Caco-2 (cell line): ENCODE measurements at regions not wholly inside any gene's neighbourhood (a gene's known extent, or its start where the extent isn't known, plus 50 kb on each side); places are given as distances from the start of the nearest gene placed in this dataset.

ENCODE experiments used
- BruUV-seq: library from RNA; stranded (reverse); fragments of 400-500 nt; replicated peaks from 2 replicates; lab custom pipeline; 2021; lab: Mats Ljungman, UMichigan
- CTCF ChIA-PET: fragments of 300-600 bp; sonication (Branson Sonifier 250); formaldehyde crosslinking; loops from one replicate; lab custom pipeline; 2022; ENCODE audit warnings: antibody characterized with exemption; lab: Charles Lee
- POLR2A ChIA-PET: fragments of 300-600 bp; sonication (Branson Sonifier 250); formaldehyde crosslinking; loops from one replicate; lab custom pipeline; 2022; ENCODE audit warnings: antibody characterized with exemption; lab: Charles Lee
- DNase-seq, 2 experiments: peaks; one replicate each; pipeline versions ENCODE4 v3.0.0 to v3.0.0-alpha.2; 2020 to 2022
- H3K27me3 ChIP-seq: replicated peaks from 2 replicates; pipeline ENCODE4 v1.6.0; 2011; ENCODE audit warnings: low read length; ENCODE audit not compliant: control insufficient read depth, insufficient read depth
- H3K36me3 ChIP-seq: 2 replicates; pipeline ENCODE4 v1.5.1; 2011; ENCODE audit warnings: low read length; ENCODE audit not compliant: control insufficient read depth, insufficient read depth
- H3K4me1 ChIP-seq: fragments of 250-450 bp; sonication (Bioruptor Pico); 2 replicates; pipeline ENCODE4 v1.5.1; 2020; ENCODE audit warnings: mild to moderate bottlenecking
- H3K4me3 ChIP-seq: 2 replicates; pipeline ENCODE4 v1.5.1; 2011; ENCODE audit warnings: low read depth, mild to moderate bottlenecking, control low read depth, low read length
- H3K9me3 ChIP-seq: fragments of 250-450 bp; sonication (Bioruptor Pico); 2 replicates; pipeline ENCODE4 v1.5.1; 2020; ENCODE audit warnings: mild to moderate bottlenecking, moderate library complexity
- H3K27ac Mint-ChIP-seq: one replicate; pipeline ENCODE4 v1.8.0; 2022; ENCODE audit warnings: mixed read lengths; ENCODE audit not compliant: unreplicated experiment
- H3K27me3 Mint-ChIP-seq: one replicate; pipeline ENCODE4 v1.8.0; 2022; ENCODE audit warnings: mixed read lengths; ENCODE audit not compliant: insufficient read depth, unreplicated experiment
- H3K36me3 Mint-ChIP-seq: one replicate; pipeline ENCODE4 v1.8.0; 2022; ENCODE audit warnings: mild to moderate bottlenecking, mixed read lengths; ENCODE audit not compliant: insufficient read depth, unreplicated experiment
- H3K4me1 Mint-ChIP-seq: one replicate; pipeline ENCODE4 v1.8.0; 2022; ENCODE audit warnings: low read depth, mixed read lengths; ENCODE audit not compliant: unreplicated experiment
- H3K4me3 Mint-ChIP-seq: one replicate; pipeline ENCODE4 v1.8.0; 2022; ENCODE audit warnings: mild to moderate bottlenecking, moderate library complexity, mixed read lengths; ENCODE audit not compliant: unreplicated experiment
- H3K9me3 Mint-ChIP-seq: one replicate; pipeline ENCODE4 v1.8.0; 2022; ENCODE audit warnings: mixed read lengths; ENCODE audit not compliant: unreplicated experiment
- CTCF ChIP-seq, 2 experiments: fragments of 200-600 bp in 1 of 2; IDR thresholded peaks; 1 replicate in 1 of 2; 2 replicates in 1 of 2; pipeline versions ENCODE4 v1.5.1 to v1.8.0; 2011 to 2022; ENCODE audit warnings: antibody characterized with exemption in 1 of 2, control low read depth in 1 of 2, inconsistent platforms in 1 of 2, low read depth in 1 of 2, low read length in 1 of 2, mild to moderate bottlenecking in 1 of 2, moderate library complexity in 1 of 2; ENCODE audit not compliant: insufficient read depth in 1 of 2, severe bottlenecking in 1 of 2, unreplicated experiment in 1 of 2
- intact Hi-C: fragments of 100-400 bp; cut with micrococcal nuclease; formaldehyde crosslinking; loops from one replicate; pipeline ENCODE4 v1.10.0; 2022; ENCODE audit not compliant: unreplicated experiment

GRCh38 chr6:2434116-2434515 lies 188.7 kb upstream of the GMDS start:
- H3K4me1 ChIP-seq = peaks cover 7% of the 10 kb centered on the region
- POLR2A ChIA-PET = no interaction called here
- H3K9me3 Mint-ChIP-seq = no peaks in the 10 kb centered on the region
- DNase-seq = no peak
- no peak for TF ChIP-seq CTCF (IDR thresholded peaks at IDR 0.05; ENCODE audit: insufficient read depth in 1 of 2, low read depth in 1 of 2, low read length in 1 of 2, severe bottlenecking in 1 of 2, unreplicated experiment in 1 of 2)
- H3K27me3 Mint-ChIP-seq = no peaks in the 10 kb centered on the region
- H3K4me1 Mint-ChIP-seq = peaks cover 14% of the 10 kb centered on the region
- intact Hi-C loops = no loop called here
- no peaks in the 10 kb centered on the region for H3K9me3 ChIP-seq
- CTCF ChIA-PET = no interaction called here
- H3K36me3 Mint-ChIP-seq = no peaks in the 10 kb centered on the region
- no peak overlapping the region for H3K4me3 Mint-ChIP-seq
- no TSS peak for BruUV-seq
- H3K27me3 ChIP-seq = no peaks in the 10 kb centered on the region
- no peaks in the 10 kb centered on the region for H3K36me3 ChIP-seq
- H3K4me3 ChIP-seq = no peak overlapping the region
- H3K27ac Mint-ChIP-seq = no peak overlapping the region

DNA sequence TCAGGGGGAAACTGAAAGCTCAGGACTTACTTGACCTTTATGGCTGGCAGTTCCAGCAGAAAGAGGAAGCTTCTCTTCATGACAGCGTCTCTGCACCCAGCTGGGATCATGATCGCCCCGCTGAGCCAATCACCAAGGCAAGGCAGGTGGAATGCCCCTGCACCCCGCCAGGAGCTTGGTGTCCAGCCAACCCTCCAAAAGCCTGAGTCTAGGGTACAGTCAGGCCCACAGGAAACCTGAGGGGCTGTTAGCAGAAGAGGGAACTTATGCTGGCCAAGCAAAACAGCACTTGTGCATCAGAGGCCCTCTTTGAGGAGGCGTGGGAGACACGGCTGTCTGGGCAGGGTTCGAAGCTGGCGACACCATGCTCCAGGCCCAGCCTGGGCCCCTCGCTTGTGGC lies 188.3 kb upstream of the GMDS start:
- DNase-seq = no peak

GRCh38 chr6:2433266-2433665 lies 187.9 kb upstream of the GMDS start:
- TF ChIP-seq CTCF (IDR thresholded peaks at IDR 0.05; ENCODE audit: insufficient read depth in 1 of 2, low read depth in 1 of 2, low read length in 1 of 2, severe bottlenecking in 1 of 2, unreplicated experiment in 1 of 2) = no peak
- Mint-ChIP-seq H3K27ac (no peak overlapping the region), H3K27me3 (no peaks in the 10 kb centered on the region), H3K9me3 (no peaks in the 10 kb centered on the region), H3K4me1 (peaks cover 14% of the 10 kb centered on the region), H3K4me3 (no peak overlapping the region), H3K36me3 (no peaks in the 10 kb centered on the region)
- Histone ChIP-seq H3K4me3 (no peak overlapping the region), H3K4me1 (peaks cover 7% of the 10 kb centered on the region), H3K36me3 (no peaks in the 10 kb centered on the region), H3K9me3 (no peaks in the 10 kb centered on the region), H3K27me3 (no peaks in the 10 kb centered on the region)
- intact Hi-C loops = no loop called here
- ChIA-PET CTCF (no interaction called here), POLR2A (no interaction called here)
- no TSS peak for BruUV-seq
- no peak for DNase-seq

More for the DNA sequence above, 188.3 kb upstream of the GMDS start:
- no peaks in the 10 kb centered on the region for H3K36me3 Mint-ChIP-seq
- CTCF ChIA-PET = no interaction called here
- H3K4me1 Mint-ChIP-seq = peaks cover 14% of the 10 kb centered on the region
- H3K27ac Mint-ChIP-seq = no peak overlapping the region
- H3K27me3 Mint-ChIP-seq = no peaks in the 10 kb centered on the region
- Histone ChIP-seq H3K4me3 (no peak overlapping the region), H3K4me1 (peaks cover 7% of the 10 kb centered on the region), H3K27me3 (no peaks in the 10 kb centered on the region), H3K36me3 (no peaks in the 10 kb centered on the region), H3K9me3 (no peaks in the 10 kb centered on the region)
- H3K4me3 Mint-ChIP-seq = no peak overlapping the region
- intact Hi-C loops = no loop called here
- TF ChIP-seq CTCF (IDR thresholded peaks at IDR 0.05; ENCODE audit: insufficient read depth in 1 of 2, low read depth in 1 of 2, low read length in 1 of 2, severe bottlenecking in 1 of 2, unreplicated experiment in 1 of 2) = no peak
- no TSS peak for BruUV-seq
- H3K9me3 Mint-ChIP-seq = no peaks in the 10 kb centered on the region
- POLR2A ChIA-PET = no interaction called here
